Mesendoderm (in vitro differentiated cells): ENCODE measurements at regions not wholly inside any gene's neighbourhood (a gene's known extent, or its start where the extent isn't known, plus 50 kb on each side); places are given as distances from the start of the nearest gene placed in this dataset.

ENCODE experiments used
- DNase-seq: peaks from one replicate; pipeline ENCODE4 v3.0.0; 2013
- H2AK5ac ChIP-seq: 2 replicates; pipeline ENCODE4 v1.6.1; 2013; ENCODE audit warnings: low read length, inconsistent platforms
- H2BK120ac ChIP-seq: 2 replicates; pipeline ENCODE4 v1.6.1; 2013; ENCODE audit warnings: low read depth, mild to moderate bottlenecking, low read length, moderate library complexity, mixed read lengths
- H2BK15ac ChIP-seq: replicated peaks from 2 replicates; pipeline ENCODE4 v1.6.1; 2013; ENCODE audit warnings: low read depth, mild to moderate bottlenecking, moderate library complexity
- H2BK5ac ChIP-seq: 2 replicates; pipeline ENCODE4 v1.6.1; 2013; ENCODE audit warnings: low read length, inconsistent platforms
- H3K18ac ChIP-seq: 2 replicates; pipeline ENCODE4 v1.6.1; 2013; ENCODE audit warnings: mild to moderate bottlenecking, low read length, mixed read lengths
- H3K23ac ChIP-seq: one replicate; pipeline ENCODE4 v1.6.1; 2013; ENCODE audit warnings: low read length
- H3K27ac ChIP-seq: 2 replicates; pipeline ENCODE4 v1.5.1; 2013; ENCODE audit warnings: low read depth, mild to moderate bottlenecking, inconsistent platforms, low read length, moderate library complexity
- H3K27me3 ChIP-seq: 2 replicates; pipeline ENCODE4 v1.6.1; 2013; ENCODE audit warnings: low read length, control low read depth, mild to moderate bottlenecking, inconsistent platforms; ENCODE audit not compliant: insufficient read depth, poor library complexity
- H3K36me3 ChIP-seq: 2 replicates; pipeline ENCODE4 v1.6.1; 2013; ENCODE audit warnings: low read length, inconsistent platforms; ENCODE audit not compliant: control insufficient read depth, insufficient read depth
- H3K4ac ChIP-seq: one replicate; pipeline ENCODE4 v1.6.1; 2013; ENCODE audit warnings: low read depth, mild to moderate bottlenecking, low read length, moderate library complexity
- H3K4me1 ChIP-seq: 2 replicates; pipeline ENCODE4 v1.6.1; 2013; ENCODE audit warnings: low read depth, low read length, inconsistent platforms; ENCODE audit not compliant: control insufficient read depth
- H3K4me2 ChIP-seq: 2 replicates; pipeline ENCODE4 v1.6.1; 2013; ENCODE audit warnings: low read length
- H3K4me3 ChIP-seq: 2 replicates; pipeline ENCODE4 v1.5.1; 2013; ENCODE audit warnings: mild to moderate bottlenecking, low read length
- H3K56ac ChIP-seq: one replicate; pipeline ENCODE4 v1.6.1; 2013; ENCODE audit warnings: low read length
- H3K79me1 ChIP-seq: 2 replicates; pipeline ENCODE4 v1.6.1; 2013; ENCODE audit warnings: low read length, inconsistent platforms
- H3K79me2 ChIP-seq: 2 replicates; pipeline ENCODE4 v1.6.1; 2013; ENCODE audit warnings: mild to moderate bottlenecking, low read length; ENCODE audit not compliant: control insufficient read depth, insufficient read depth
- H3K9ac ChIP-seq: 2 replicates; pipeline ENCODE4 v1.6.1; 2013; ENCODE audit warnings: low read length, inconsistent platforms
- H4K5ac ChIP-seq: one replicate; pipeline ENCODE4 v1.6.1; 2013; ENCODE audit warnings: low read length
- H4K8ac ChIP-seq: one replicate; pipeline ENCODE4 v1.6.1; 2013; ENCODE audit warnings: low read depth, mild to moderate bottlenecking, control low read depth, low read length, moderate library complexity
- WGBS: extraction: QIAGEN DNeasy Blood & Tissue Kit; methylation state at CpG from one replicate; pipeline ENCODE4 v1.1.7; 2013; ENCODE audit warnings: low lambda C conversion rate, missing lambda C conversion rate; ENCODE audit not compliant: insufficient coverage; ENCODE audit errors: extremely low coverage; 5-methylcytosine and 5-hydroxymethylcytosine counted together

GRCh38 chr5:23147625-23148024, 294.5 kb upstream of the CDH12 start:
- DNase-seq: no peak
- Histone ChIP-seq H3K4me1 (no peaks in the 10 kb centered on the region), H4K8ac (no peak overlapping the region), H2BK5ac (no peak overlapping the region), H3K18ac (no peak overlapping the region), H3K27ac (no peak overlapping the region), H3K36me3 (no peaks in the 10 kb centered on the region), H2AK5ac (no peak overlapping the region), H3K56ac (no peak overlapping the region), H2BK120ac (no peak overlapping the region), H3K27me3 (no peaks in the 10 kb centered on the region), H3K79me2 (no peaks in the 10 kb centered on the region), H2BK15ac (no peak overlapping the region), H3K79me1 (no peaks in the 10 kb centered on the region), H3K4me2 (no peak overlapping the region), H4K5ac (no peak overlapping the region), H3K23ac (no peak overlapping the region), H3K9ac (no peak overlapping the region), H3K4ac (no peak overlapping the region), H3K4me3 (no peak overlapping the region)
- WGBS: no CpG with 5 or more reads among the region's 5 CpGs

- no peak overlapping the region for H3K4ac ChIP-seq
- H3K4me3 ChIP-seq: no peak overlapping the region
- no peak overlapping the region for H3K56ac ChIP-seq
- H2AK5ac ChIP-seq: no peak overlapping the region
- no peak overlapping the region for H2BK15ac ChIP-seq
- H3K27me3 ChIP-seq: no peaks in the 10 kb centered on the region
- no peak overlapping the region for H4K8ac ChIP-seq
- no peak overlapping the region for H3K9ac ChIP-seq
- no peaks in the 10 kb centered on the region for H3K4me1 ChIP-seq
- no peaks in the 10 kb centered on the region for H3K36me3 ChIP-seq
- H3K23ac ChIP-seq: no peak overlapping the region
- H3K18ac ChIP-seq: no peak overlapping the region
- no peak overlapping the region for H3K4me2 ChIP-seq
- H2BK5ac ChIP-seq: no peak overlapping the region
- H3K79me2 ChIP-seq: no peaks in the 10 kb centered on the region
- H4K5ac ChIP-seq: no peak overlapping the region
- H3K27ac ChIP-seq: no peak overlapping the region
- no CpG with 5 or more reads among the region's 11 CpGs for WGBS
- no peak overlapping the region for H2BK120ac ChIP-seq
- DNase-seq: no peak
- H3K79me1 ChIP-seq: no peaks in the 10 kb centered on the region
Observed at GRCh38 chr5:23146183-23146582, 293.0 kb upstream of the CDH12 start.

GRCh38 chr5:23139338-23140171, 286.4 kb upstream of the CDH12 start:
- peak; percentile 59 for DNase-seq
- Histone ChIP-seq H3K4me1 (no peaks in the 10 kb centered on the region), H2AK5ac (no peak overlapping the region)

GRCh38 chr5:23136958-23137357, 283.8 kb upstream of the CDH12 start:
- no peak overlapping the region for H2BK15ac ChIP-seq
- WGBS: no CpG with 5 or more reads among the region's 2 CpGs
- no peak overlapping the region for H3K9ac ChIP-seq
- no peaks in the 10 kb centered on the region for H3K4me1 ChIP-seq
- H3K23ac ChIP-seq: no peak overlapping the region
- H2BK120ac ChIP-seq: no peak overlapping the region
- no peak overlapping the region for H3K4ac ChIP-seq
- no peaks in the 10 kb centered on the region for H3K36me3 ChIP-seq
- no peak overlapping the region for H3K56ac ChIP-seq
- H2BK5ac ChIP-seq: no peak overlapping the region
- no peaks in the 10 kb centered on the region for H3K79me2 ChIP-seq
- H3K79me1 ChIP-seq: no peaks in the 10 kb centered on the region
- no peak overlapping the region for H4K5ac ChIP-seq
- H4K8ac ChIP-seq: no peak overlapping the region
- no peak overlapping the region for H3K27ac ChIP-seq
- H3K4me3 ChIP-seq: no peak overlapping the region
- DNase-seq: no peak
- H3K18ac ChIP-seq: no peak overlapping the region
- H3K27me3 ChIP-seq: no peaks in the 10 kb centered on the region
- no peak overlapping the region for H2AK5ac ChIP-seq
- H3K4me2 ChIP-seq: no peak overlapping the region

More at GRCh38 chr5:23139338-23140171, 286.4 kb upstream of the CDH12 start:
- no peak overlapping the region for H3K4me2 ChIP-seq
- no peak overlapping the region for H3K4ac ChIP-seq
- H2BK120ac ChIP-seq: no peak overlapping the region
- H4K5ac ChIP-seq: no peak overlapping the region
- H3K23ac ChIP-seq: no peak overlapping the region
- no peak overlapping the region for H4K8ac ChIP-seq
- no peak overlapping the region for H3K18ac ChIP-seq
- H3K36me3 ChIP-seq: no peaks in the 10 kb centered on the region
- H3K79me2 ChIP-seq: no peaks in the 10 kb centered on the region
- no peak overlapping the region for H2BK5ac ChIP-seq
- no peak overlapping the region for H2BK15ac ChIP-seq
- no peak overlapping the region for H3K4me3 ChIP-seq
- H3K27ac ChIP-seq: no peak overlapping the region
- WGBS: no CpG with 5 or more reads among the region's 4 CpGs
- no peak overlapping the region for H3K56ac ChIP-seq
- no peaks in the 10 kb centered on the region for H3K79me1 ChIP-seq
- H3K9ac ChIP-seq: no peak overlapping the region
- no peaks in the 10 kb centered on the region for H3K27me3 ChIP-seq

GRCh38 chr5:23132231-23132630, 279.1 kb upstream of the CDH12 start:
- no peaks in the 10 kb centered on the region for H3K79me2 ChIP-seq
- no peak overlapping the region for H2AK5ac ChIP-seq
- no peaks in the 10 kb centered on the region for H3K36me3 ChIP-seq
- no peaks in the 10 kb centered on the region for H3K27me3 ChIP-seq
- H3K79me1 ChIP-seq: no peaks in the 10 kb centered on the region
- H2BK5ac ChIP-seq: no peak overlapping the region
- H3K23ac ChIP-seq: no peak overlapping the region
- H3K4ac ChIP-seq: no peak overlapping the region
- no peak overlapping the region for H3K9ac ChIP-seq
- H3K27ac ChIP-seq: no peak overlapping the region
- no peak overlapping the region for H2BK15ac ChIP-seq
- no peak overlapping the region for H2BK120ac ChIP-seq
- H3K56ac ChIP-seq: no peak overlapping the region
- H3K4me1 ChIP-seq: no peaks in the 10 kb centered on the region
- H3K4me2 ChIP-seq: no peak overlapping the region
- H3K18ac ChIP-seq: no peak overlapping the region
- WGBS: no CpG with 5 or more reads among the region's 2 CpGs
- no peak overlapping the region for H4K5ac ChIP-seq
- no peak overlapping the region for H3K4me3 ChIP-seq
- DNase-seq: no peak
- no peak overlapping the region for H4K8ac ChIP-seq

- Histone ChIP-seq H3K36me3 (no peaks in the 10 kb centered on the region), H3K4me1 (no peaks in the 10 kb centered on the region)
Observed at GRCh38 chr5:23112237-23112636, 259.1 kb upstream of the CDH12 start.

More at GRCh38 chr5:23112237-23112636, 259.1 kb upstream of the CDH12 start:
- H4K8ac ChIP-seq: no peak overlapping the region
- H2BK15ac ChIP-seq: no peak overlapping the region
- H3K9ac ChIP-seq: no peak overlapping the region
- H3K79me2 ChIP-seq: no peaks in the 10 kb centered on the region
- DNase-seq: no peak
- H3K27ac ChIP-seq: no peak overlapping the region
- H3K27me3 ChIP-seq: no peaks in the 10 kb centered on the region
- no peak overlapping the region for H3K4me2 ChIP-seq
- H4K5ac ChIP-seq: no peak overlapping the region
- no peak overlapping the region for H2BK5ac ChIP-seq
- no peak overlapping the region for H3K56ac ChIP-seq
- no peaks in the 10 kb centered on the region for H3K79me1 ChIP-seq
- no peak overlapping the region for H2BK120ac ChIP-seq
- no peak overlapping the region for H2AK5ac ChIP-seq
- no peak overlapping the region for H3K4me3 ChIP-seq
- no peak overlapping the region for H3K18ac ChIP-seq
- H3K23ac ChIP-seq: no peak overlapping the region
- H3K4ac ChIP-seq: no peak overlapping the region
